Right atrium auricular region (tissue), 2 donors: ENCODE measurements at regions not wholly inside any gene's neighbourhood (a gene's known extent, or its start where the extent isn't known, plus 50 kb on each side); places are given as distances from the start of the nearest gene placed in this dataset.
"Not testable (repeated sequence)": the region's sequence is repeated elsewhere in the genome, so short reads cannot be mapped to it uniquely, and the experiment has no call there.

ENCODE experiments used
- DNase-seq: peaks from one replicate; pipeline ENCODE4 v3.0.0-alpha.2; 2019; ENCODE audit warnings: low spot score
- H3K27ac ChIP-seq, 2 donors: fragments of 200-600 bp; sonication (generic); 1 replicate in 1 of 2; 2 replicates in 1 of 2; pipeline ENCODE4 v1.5.1; 2016 to 2019
- H3K27me3 ChIP-seq, 2 donors: fragments of 200-600 bp; sonication (generic); one replicate each; pipeline versions ENCODE4 v1.5.1 to v1.6.0; 2017 to 2019
- H3K36me3 ChIP-seq: fragments of 200-600 bp; sonication (generic); one replicate; pipeline ENCODE4 v1.5.1; 2016
- H3K4me1 ChIP-seq, 2 donors: fragments of 200-600 bp; sonication (generic); one replicate each; pipeline versions ENCODE4 v1.5.1 to v1.6.0; 2017 to 2019
- H3K4me3 ChIP-seq, 2 donors: fragments of 200-600 bp; sonication (generic); 1 replicate in 1 of 2; 2 replicates in 1 of 2; pipeline ENCODE4 v1.5.1; 2017 to 2019; ENCODE audit warnings: mild to moderate bottlenecking in 1 of 2, moderate library complexity in 1 of 2
- H3K9me3 ChIP-seq, 2 donors: fragments of 200-600 bp; sonication (generic); one replicate each; pipeline ENCODE4 v1.5.1; 2019
- TF ChIP-seq, protein P1 (sequence below), 2 donors: fragments of 200-600 bp; sonication (generic); IDR thresholded peaks; one replicate each; pipeline ENCODE4 v1.5.1; 2019; ENCODE audit warnings: antibody characterized with exemption in 2 of 2

DNA sequence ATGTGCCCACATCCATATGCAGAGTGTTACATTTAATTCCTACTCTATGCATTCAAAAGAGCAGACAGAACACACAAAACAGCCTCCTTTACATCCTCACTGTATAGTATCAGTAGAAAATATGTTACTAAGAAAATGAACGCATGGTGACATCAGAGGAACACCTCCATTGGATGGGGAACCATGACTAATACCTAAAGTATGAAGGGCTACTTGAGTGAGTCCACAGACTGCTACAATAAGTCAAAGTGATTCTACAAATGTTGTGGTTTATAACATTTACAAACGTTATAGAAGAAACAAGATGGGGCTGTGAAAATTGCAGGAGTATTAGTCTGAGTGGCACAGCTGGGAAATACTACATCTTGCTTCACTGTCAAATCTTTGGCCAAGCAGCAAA lies 1830.9 kb upstream of the PIK3C3 start:
- H3K9me3 ChIP-seq = no peaks in the 10 kb centered on the region
- H3K4me1 ChIP-seq = no peaks in the 10 kb centered on the region
- H3K27ac ChIP-seq = no peak overlapping the region
- TF ChIP-seq, protein P1, sequence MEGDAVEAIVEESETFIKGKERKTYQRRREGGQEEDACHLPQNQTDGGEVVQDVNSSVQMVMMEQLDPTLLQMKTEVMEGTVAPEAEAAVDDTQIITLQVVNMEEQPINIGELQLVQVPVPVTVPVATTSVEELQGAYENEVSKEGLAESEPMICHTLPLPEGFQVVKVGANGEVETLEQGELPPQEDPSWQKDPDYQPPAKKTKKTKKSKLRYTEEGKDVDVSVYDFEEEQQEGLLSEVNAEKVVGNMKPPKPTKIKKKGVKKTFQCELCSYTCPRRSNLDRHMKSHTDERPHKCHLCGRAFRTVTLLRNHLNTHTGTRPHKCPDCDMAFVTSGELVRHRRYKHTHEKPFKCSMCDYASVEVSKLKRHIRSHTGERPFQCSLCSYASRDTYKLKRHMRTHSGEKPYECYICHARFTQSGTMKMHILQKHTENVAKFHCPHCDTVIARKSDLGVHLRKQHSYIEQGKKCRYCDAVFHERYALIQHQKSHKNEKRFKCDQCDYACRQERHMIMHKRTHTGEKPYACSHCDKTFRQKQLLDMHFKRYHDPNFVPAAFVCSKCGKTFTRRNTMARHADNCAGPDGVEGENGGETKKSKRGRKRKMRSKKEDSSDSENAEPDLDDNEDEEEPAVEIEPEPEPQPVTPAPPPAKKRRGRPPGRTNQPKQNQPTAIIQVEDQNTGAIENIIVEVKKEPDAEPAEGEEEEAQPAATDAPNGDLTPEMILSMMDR (IDR thresholded peaks at IDR 0.05) = no peak
- DNase-seq = no peak
- no peak overlapping the region for H3K4me3 ChIP-seq
- no peaks in the 10 kb centered on the region for H3K36me3 ChIP-seq
- no peaks in the 10 kb centered on the region for H3K27me3 ChIP-seq

DNA sequence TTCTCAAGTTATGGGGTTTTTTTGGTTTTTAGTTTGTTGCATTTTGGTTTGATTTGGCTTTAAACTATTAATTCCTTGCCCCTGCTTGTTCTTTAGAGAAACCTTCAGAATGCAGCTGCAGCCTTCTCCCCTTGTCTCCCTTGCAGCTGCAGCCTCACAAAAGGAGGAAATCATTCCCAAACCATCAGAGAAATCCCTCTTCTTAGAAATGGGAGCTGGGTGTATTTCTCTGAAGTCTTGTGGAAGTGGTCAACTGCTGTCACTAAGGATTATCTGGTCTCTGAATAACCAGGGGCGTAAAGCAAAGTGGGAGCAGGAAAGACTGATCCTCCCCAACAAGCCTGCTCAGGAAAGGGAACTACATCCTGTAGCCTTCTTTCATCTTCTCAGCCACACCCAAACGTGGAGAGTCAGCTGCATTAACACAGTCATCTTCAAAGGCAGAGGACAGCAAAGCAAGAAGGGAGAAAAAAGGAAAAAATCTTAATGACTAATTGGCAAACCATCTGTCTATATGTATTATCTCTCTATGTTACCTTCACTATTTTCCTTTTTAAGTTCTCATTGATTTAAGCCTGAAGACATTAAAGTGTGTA lies 1834.1 kb upstream of the PIK3C3 start:
- TF ChIP-seq, protein P1 (IDR thresholded peaks at IDR 0.05) = no peak
- Histone ChIP-seq H3K27ac (no peak overlapping the region), H3K4me1 (no peaks in the 10 kb centered on the region), H3K27me3 (no peaks in the 10 kb centered on the region), H3K9me3 (no peaks in the 10 kb centered on the region), H3K4me3 (no peak overlapping the region), H3K36me3 (no peaks in the 10 kb centered on the region)
- DNase-seq = no peak

DNA sequence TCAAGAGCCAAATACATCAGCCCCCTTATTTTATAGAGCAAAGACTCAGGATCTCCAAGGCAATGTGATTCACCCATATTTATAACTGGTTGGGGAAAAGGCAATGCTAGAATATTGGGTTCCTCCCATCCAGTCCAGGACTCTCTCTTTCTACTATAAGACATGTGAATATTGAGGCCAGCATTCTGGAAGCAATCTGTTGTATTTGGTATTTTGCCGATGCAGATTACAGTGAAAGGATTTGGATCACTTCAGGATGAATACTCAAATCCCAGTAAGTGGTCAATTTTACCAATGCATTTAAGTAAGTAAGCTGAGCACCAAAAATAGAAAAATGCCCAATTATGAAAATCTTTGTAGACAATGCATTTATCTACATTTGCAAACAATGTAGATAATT lies 1834.7 kb upstream of the PIK3C3 start:
- Histone ChIP-seq H3K27me3 (no peaks in the 10 kb centered on the region), H3K36me3 (no peaks in the 10 kb centered on the region), H3K27ac (no peak overlapping the region), H3K9me3 (no peaks in the 10 kb centered on the region), H3K4me1 (no peaks in the 10 kb centered on the region), H3K4me3 (no peak overlapping the region)
- no peak for DNase-seq
- TF ChIP-seq, protein P1 (IDR thresholded peaks at IDR 0.05) = no peak

DNA sequence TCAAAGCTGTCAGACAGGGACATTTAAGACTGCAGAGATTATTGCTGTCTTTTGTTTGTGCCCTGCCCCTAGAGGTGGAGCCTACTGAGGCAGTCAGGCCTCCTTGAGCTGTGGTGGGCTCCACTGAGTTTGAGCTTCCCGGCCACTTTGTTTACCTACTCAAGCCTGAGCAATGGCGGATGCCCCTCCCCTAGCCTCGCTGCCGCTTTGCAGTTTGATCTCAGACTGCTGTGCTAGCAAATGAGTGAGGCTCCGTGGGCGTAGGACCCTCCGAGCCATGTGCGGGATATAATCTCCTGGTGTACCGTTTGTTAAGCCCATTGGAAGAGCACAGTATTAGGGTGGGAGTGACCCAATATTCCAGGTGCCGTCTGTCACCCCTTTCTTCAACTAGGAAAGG lies 1835.5 kb upstream of the PIK3C3 start:
- H3K27me3 ChIP-seq, DNase-seq, H3K36me3 ChIP-seq, H3K9me3 ChIP-seq, H3K4me1 ChIP-seq, H3K4me3 ChIP-seq, H3K27ac ChIP-seq: not testable (repeated sequence)

DNA sequence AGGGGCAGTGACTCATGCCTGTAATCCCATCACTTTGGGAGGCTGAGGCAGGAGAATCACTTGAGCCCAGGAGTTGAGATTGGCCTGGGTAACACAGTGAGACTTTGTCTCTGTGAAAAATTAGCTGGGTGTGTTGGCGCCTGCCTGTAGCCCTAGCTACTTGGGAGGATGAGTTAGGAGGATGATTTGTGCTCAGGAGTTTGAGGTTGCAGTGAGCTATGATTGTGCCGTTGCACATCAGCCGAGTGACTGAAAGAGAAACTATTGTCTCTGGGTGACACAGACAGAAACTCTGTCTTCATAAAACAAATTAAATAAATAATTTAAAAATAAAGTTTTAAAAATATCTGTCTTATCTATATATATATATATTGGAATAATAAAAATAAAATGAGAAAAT lies 1844.6 kb upstream of the PIK3C3 start:
- Histone ChIP-seq H3K27me3 (no peaks in the 10 kb centered on the region), H3K4me1 (no peaks in the 10 kb centered on the region), H3K9me3 (no peaks in the 10 kb centered on the region), H3K4me3 (no peak overlapping the region), H3K27ac (no peak overlapping the region), H3K36me3 (no peaks in the 10 kb centered on the region)
- DNase-seq = no peak
- TF ChIP-seq, protein P1 (IDR thresholded peaks at IDR 0.05) = no peak

DNA sequence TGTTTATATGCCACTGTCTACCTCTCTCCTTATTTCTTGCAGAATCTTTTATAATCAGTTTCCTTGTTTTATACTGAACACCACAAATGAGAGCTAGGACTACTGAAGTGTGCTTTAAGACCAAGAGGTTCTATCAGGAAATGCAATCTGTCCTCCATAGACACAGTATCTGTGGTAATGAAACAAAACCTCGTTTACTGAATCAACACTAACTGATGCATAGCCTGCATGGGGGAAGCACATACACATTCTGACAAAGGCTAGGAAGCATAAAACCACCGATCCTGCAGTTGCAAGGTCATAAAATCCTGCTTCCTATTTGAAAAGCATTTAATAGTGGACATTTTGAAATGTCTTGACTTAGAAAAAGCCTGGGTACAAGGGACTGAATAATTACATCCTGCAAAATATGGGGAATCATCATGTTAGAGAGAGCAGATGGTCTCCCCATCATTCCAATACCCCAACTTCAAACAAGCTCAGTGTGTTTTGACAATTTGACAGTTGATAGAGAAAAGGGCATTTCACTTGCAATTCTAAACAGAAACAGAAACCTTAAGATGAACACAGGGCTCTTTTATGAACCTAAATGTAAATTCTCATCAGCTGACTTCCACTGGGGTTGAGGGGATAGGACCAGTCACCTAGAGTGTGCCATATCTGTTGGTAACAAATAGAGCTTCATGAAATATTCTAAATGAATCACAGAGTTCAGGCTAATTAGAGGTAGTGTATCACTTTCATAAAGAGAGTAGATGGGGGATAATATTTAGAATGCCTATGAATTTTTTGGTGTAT lies 1845.6 kb upstream of the PIK3C3 start:
- DNase-seq = no peak
- H3K4me3 ChIP-seq = no peak overlapping the region
- no peaks in the 10 kb centered on the region for H3K36me3 ChIP-seq
- TF ChIP-seq, protein P1 (IDR thresholded peaks at IDR 0.05) = no peak
- no peaks in the 10 kb centered on the region for H3K4me1 ChIP-seq
- H3K27ac ChIP-seq = no peak overlapping the region
- H3K27me3 ChIP-seq = no peaks in the 10 kb centered on the region
- H3K9me3 ChIP-seq = no peaks in the 10 kb centered on the region
